ENCODE measurements at regions not wholly inside any gene's neighbourhood (a gene's known extent, or its start where the extent isn't known, plus 50 kb on each side); places are given as distances from the start of the nearest gene placed in this dataset.

DNA sequence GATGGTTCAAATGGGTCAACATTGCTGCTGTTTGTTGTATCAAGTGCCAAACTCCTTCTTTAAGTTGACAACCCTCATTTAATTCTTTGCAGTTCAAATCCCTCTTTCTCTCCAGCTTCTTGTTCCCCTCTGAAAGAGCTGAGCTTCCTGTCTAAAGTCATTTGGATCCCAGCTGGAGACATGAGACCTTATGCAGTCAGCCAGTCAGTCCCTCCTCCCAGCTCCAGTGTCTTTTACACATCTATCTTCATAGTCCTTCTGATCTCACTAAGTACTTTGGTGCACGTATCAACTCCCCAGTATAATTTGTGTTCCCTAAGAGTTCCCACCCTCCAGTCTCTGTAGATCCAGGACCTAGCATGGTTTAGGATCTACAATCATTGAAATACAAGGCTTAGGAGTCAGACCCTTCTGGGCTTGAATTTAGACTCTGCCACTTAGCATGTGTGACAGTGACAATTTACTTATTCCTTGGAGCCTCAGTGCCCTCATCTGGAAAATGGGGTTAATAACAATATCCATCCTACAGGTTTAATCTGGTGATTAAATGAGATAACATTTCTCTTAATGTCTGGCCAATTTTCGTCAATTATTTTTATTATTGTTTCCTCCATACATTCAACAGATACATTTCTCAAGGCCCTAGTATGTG is 102.8 kb upstream of the SEMA6D start:
- TF ChIP-seq, protein P1, sequence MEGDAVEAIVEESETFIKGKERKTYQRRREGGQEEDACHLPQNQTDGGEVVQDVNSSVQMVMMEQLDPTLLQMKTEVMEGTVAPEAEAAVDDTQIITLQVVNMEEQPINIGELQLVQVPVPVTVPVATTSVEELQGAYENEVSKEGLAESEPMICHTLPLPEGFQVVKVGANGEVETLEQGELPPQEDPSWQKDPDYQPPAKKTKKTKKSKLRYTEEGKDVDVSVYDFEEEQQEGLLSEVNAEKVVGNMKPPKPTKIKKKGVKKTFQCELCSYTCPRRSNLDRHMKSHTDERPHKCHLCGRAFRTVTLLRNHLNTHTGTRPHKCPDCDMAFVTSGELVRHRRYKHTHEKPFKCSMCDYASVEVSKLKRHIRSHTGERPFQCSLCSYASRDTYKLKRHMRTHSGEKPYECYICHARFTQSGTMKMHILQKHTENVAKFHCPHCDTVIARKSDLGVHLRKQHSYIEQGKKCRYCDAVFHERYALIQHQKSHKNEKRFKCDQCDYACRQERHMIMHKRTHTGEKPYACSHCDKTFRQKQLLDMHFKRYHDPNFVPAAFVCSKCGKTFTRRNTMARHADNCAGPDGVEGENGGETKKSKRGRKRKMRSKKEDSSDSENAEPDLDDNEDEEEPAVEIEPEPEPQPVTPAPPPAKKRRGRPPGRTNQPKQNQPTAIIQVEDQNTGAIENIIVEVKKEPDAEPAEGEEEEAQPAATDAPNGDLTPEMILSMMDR (IDR thresholded peaks at IDR 0.05; ENCODE audit: low read depth, low read length), result no peak
- peaks cover 16% of the 10 kb centered on the region for H3K4me1 ChIP-seq (ENCODE audit: low read depth)
- H3K27ac ChIP-seq, result no peak overlapping the region
- no peaks in the 10 kb centered on the region for H3K36me3 ChIP-seq
- H3K27me3 ChIP-seq, result no peaks in the 10 kb centered on the region
- H3K9me3 ChIP-seq (ENCODE audit: low read depth), result no peaks in the 10 kb centered on the region
- H3K4me3 ChIP-seq, result no peak overlapping the region
- DNase-seq (ENCODE audit: low read depth in 1 of 2, low spot score in 1 of 2), result peak in 1 of 2 donors; percentile 3

DNA sequence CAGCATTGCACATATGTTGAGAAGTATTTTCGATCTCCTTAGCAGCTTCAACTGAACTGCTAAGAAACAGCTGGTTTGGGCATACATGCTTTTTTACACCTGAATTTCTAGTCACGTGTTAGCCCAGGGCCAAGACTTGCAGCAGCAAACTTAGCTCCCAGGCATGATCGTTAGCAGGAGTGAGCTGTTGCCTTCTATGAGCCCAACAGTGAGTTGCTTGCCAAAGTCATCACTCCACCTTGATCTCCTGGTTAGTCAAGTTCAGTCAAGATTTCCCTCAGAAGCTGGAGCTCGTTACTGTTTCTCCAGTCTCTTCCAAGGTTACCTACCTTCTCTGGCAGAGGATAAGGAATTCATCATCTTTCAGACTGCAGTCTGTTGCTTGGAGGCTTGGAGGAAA is 100.4 kb upstream of the SEMA6D start:
- TF ChIP-seq, protein P1 (IDR thresholded peaks at IDR 0.05; ENCODE audit: low read depth, low read length), result no peak
- no peak for DNase-seq (ENCODE audit: low read depth in 1 of 2, low spot score in 1 of 2)
- peaks cover 3% of the 10 kb centered on the region for H3K4me1 ChIP-seq (ENCODE audit: low read depth)
- H3K27ac ChIP-seq, result no peak overlapping the region
- no peaks in the 10 kb centered on the region for H3K36me3 ChIP-seq
- H3K4me3 ChIP-seq, result no peak overlapping the region
- H3K9me3 ChIP-seq (ENCODE audit: low read depth), result no peaks in the 10 kb centered on the region
- no peaks in the 10 kb centered on the region for H3K27me3 ChIP-seq

DNA sequence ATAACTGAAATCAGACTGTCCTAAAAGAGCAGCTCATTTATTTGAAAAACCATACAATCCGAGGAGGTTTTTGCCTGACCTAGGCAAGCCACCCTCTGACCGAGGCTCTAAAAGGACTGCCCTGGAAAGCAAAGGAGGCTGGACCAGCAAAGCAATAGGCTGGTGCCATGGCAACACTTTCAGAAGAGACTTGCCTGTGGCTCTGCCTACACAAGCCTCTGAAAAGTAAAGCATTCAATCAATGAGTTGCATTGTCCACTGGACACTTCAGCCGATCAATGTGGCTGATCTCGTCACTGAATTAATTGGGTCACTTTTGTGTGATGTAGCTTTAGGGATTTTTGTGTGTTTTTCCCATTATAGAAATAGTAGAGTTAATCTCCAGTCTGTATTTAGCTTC is 99.1 kb upstream of the SEMA6D start:
- Histone ChIP-seq H3K27me3 (no peaks in the 10 kb centered on the region), H3K36me3 (no peaks in the 10 kb centered on the region), H3K27ac (no peak overlapping the region), H3K4me1 (ENCODE audit: low read depth) (no peaks in the 10 kb centered on the region), H3K4me3 (no peak overlapping the region), H3K9me3 (ENCODE audit: low read depth) (no peaks in the 10 kb centered on the region)
- DNase-seq (ENCODE audit: low read depth in 1 of 2, low spot score in 1 of 2), result no peak
- TF ChIP-seq, protein P1 (IDR thresholded peaks at IDR 0.05; ENCODE audit: low read depth, low read length), result no peak

DNA sequence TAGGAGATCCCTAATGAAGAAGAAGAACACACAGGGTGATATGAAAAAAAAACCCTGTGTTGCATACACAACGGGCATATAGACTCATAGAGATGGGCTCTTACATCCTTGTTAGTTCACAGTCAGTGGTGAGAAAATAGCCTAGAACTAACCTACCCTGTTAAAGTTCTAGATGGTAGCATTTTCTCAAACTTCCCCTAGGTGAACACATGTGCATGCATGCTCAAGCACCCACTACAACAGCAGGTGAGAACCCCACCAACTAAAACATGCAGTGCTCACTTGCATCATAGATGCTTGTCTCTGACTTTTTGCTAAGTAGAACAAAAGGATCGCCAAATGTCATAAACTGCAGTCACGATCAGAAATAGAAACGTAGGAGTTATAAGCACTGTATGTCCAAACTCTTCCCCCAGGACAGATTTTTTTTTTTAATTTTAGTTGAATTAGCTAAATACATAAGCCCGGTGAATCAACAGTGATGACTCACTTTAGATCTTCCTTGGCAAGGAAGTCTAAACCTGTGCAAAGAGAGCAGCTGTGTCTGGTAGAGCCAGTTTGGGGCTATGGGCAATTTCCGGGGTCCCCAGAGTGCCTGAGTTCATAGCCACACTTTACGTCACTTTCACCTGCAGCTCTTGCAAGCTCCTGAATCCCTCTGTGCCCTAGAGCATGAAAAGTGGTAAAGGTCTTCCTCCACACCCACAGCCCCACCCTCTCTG is 96.2 kb upstream of the SEMA6D start:
- Histone ChIP-seq H3K9me3 (ENCODE audit: low read depth) (no peaks in the 10 kb centered on the region), H3K36me3 (no peaks in the 10 kb centered on the region), H3K27me3 (no peaks in the 10 kb centered on the region), H3K27ac (no peak overlapping the region), H3K4me3 (no peak overlapping the region), H3K4me1 (ENCODE audit: low read depth) (no peaks in the 10 kb centered on the region)
- TF ChIP-seq, protein P1 (IDR thresholded peaks at IDR 0.05; ENCODE audit: low read depth, low read length), result no peak
- DNase-seq (ENCODE audit: low read depth in 1 of 2, low spot score in 1 of 2), result no peak

DNA sequence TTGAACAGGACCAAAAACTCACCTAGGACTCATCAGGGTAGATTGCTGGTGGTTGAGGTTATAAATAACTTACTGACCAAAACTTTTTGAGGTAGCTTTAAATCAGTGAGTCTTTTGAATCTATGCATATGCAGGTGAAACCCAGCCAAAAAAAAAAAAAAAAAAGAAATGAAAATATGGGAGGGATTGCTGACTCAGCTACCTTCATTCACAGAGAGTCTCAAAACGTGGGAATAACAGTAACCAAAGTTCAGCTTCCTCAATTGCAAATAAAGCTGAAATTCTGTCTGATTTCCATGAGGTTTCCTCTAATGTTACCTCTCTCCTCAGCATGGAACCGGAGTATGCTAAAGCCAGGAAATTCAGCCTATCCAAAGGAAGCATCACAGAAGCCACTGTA is 95.2 kb upstream of the SEMA6D start:
- H3K9me3 ChIP-seq (ENCODE audit: low read depth), result no peaks in the 10 kb centered on the region
- no peak overlapping the region for H3K27ac ChIP-seq
- H3K27me3 ChIP-seq, result no peaks in the 10 kb centered on the region
- no peak overlapping the region for H3K4me3 ChIP-seq
- no peaks in the 10 kb centered on the region for H3K4me1 ChIP-seq (ENCODE audit: low read depth)
- DNase-seq (ENCODE audit: low read depth in 1 of 2, low spot score in 1 of 2), result no peak
- no peaks in the 10 kb centered on the region for H3K36me3 ChIP-seq
- TF ChIP-seq, protein P1 (IDR thresholded peaks at IDR 0.05; ENCODE audit: low read depth, low read length), result no peak
